ENCODE measurements at regions not wholly inside any gene's neighbourhood (a gene's known extent, or its start where the extent isn't known, plus 50 kb on each side); places are given as distances from the start of the nearest gene placed in this dataset.
A peak's percentile ranks its signal among the peaks of the same experiment; 100 is the strongest.
"Not testable (repeated sequence)": the region's sequence is repeated elsewhere in the genome, so short reads cannot be mapped to it uniquely, and the experiment has no call there.

GRCh38 chr9:42550789-42551357 lies 367.4 kb downstream of the SPATA31A6 start:
- H3K4me3 Mint-ChIP-seq, H3K27ac Mint-ChIP-seq, POLR2A ChIA-PET, H3K4me1 Mint-ChIP-seq, H3K9me3 Mint-ChIP-seq, H3K36me3 Mint-ChIP-seq, H3K27me3 Mint-ChIP-seq: not testable (repeated sequence)
- ATAC-seq = peak; percentile 42 to 63
- DNase-seq = peak in 4 of 10 donors; percentile 19 to 42 (median 22)

- H3K36me3 Mint-ChIP-seq, ATAC-seq, POLR2A ChIA-PET, H3K27me3 Mint-ChIP-seq, H3K9me3 Mint-ChIP-seq, H3K4me1 Mint-ChIP-seq: not testable (repeated sequence)
- H3K27ac Mint-ChIP-seq = peak overlapping the region in 1 of 10 donors; percentile 73
- DNase-seq = peak in 1 of 10 donors; percentile 49
- peak overlapping the region in 2 of 10 donors; percentile 16 to 86 for H3K4me3 Mint-ChIP-seq
Observed at GRCh38 chr9:42568530-42568929, 385.1 kb downstream of the SPATA31A6 start.

- H3K4me3 Mint-ChIP-seq = peak overlapping the region in 1 of 10 donors; percentile 86
- ATAC-seq = peak in 1 of 2 donors; percentile 65
Observed at GRCh38 chr9:42568942-42569556, 385.6 kb downstream of the SPATA31A6 start.

GRCh38 chr9:42577851-42578250 lies 394.4 kb downstream of the SPATA31A6 start:
- ATAC-seq, DNase-seq, H3K27ac Mint-ChIP-seq, H3K9me3 Mint-ChIP-seq, POLR2A ChIA-PET, H3K4me3 Mint-ChIP-seq, H3K4me1 Mint-ChIP-seq, H3K36me3 Mint-ChIP-seq, H3K27me3 Mint-ChIP-seq: not testable (repeated sequence)

More at GRCh38 chr9:42568942-42569556, 385.6 kb downstream of the SPATA31A6 start:
- H3K4me1 Mint-ChIP-seq, H3K9me3 Mint-ChIP-seq, H3K36me3 Mint-ChIP-seq, H3K27ac Mint-ChIP-seq, POLR2A ChIA-PET, H3K27me3 Mint-ChIP-seq: not testable (repeated sequence)
- peak in 5 of 10 donors; percentile 30 to 56 (median 45) for DNase-seq

Measured in naive thymus-derived CD8-positive, alpha-beta T cell (primary cell).